Cardiac septum (tissue), 1 donor: ENCODE measurements at regions not wholly inside any gene's neighbourhood (a gene's known extent, or its start where the extent isn't known, plus 50 kb on each side); places are given as distances from the start of the nearest gene placed in this dataset.
"Not testable (repeated sequence)": the region's sequence is repeated elsewhere in the genome, so short reads cannot be mapped to it uniquely, and the experiment has no call there.

Experiments used
- DNase-seq: peaks from one replicate; pipeline ENCODE4 v3.0.0-alpha.2; 2020; ENCODE audit warnings: low spot score
- intact Hi-C: fragments of 100-400 bp; cut with DNase I; formaldehyde crosslinking; loops from one replicate; pipeline ENCODE4 v1.14.0; 2022
- donor health status: DM: no; HTN: no; CAD: no.

DNA sequence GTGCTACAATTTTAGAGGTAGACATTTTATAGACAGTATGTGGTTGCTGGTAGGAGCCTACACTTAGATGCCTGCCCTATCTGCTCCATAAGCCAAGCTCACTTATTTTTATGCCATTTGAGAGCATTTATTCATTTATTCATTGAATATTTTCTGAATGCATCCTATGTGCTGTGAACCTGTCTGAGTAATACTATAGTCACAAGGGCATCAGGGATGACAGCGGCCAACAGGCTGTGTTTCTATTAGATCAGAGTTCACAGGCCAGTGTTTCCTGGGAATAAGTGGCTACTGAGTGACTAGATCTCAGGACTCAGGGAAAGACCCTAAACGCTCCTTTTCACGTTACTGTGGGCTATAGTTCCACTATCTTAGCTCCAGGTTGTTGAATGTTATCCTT lies 235.2 kb upstream of the MSX2 start:
- intact Hi-C loops, result no loop called here
- no peak for DNase-seq

DNA sequence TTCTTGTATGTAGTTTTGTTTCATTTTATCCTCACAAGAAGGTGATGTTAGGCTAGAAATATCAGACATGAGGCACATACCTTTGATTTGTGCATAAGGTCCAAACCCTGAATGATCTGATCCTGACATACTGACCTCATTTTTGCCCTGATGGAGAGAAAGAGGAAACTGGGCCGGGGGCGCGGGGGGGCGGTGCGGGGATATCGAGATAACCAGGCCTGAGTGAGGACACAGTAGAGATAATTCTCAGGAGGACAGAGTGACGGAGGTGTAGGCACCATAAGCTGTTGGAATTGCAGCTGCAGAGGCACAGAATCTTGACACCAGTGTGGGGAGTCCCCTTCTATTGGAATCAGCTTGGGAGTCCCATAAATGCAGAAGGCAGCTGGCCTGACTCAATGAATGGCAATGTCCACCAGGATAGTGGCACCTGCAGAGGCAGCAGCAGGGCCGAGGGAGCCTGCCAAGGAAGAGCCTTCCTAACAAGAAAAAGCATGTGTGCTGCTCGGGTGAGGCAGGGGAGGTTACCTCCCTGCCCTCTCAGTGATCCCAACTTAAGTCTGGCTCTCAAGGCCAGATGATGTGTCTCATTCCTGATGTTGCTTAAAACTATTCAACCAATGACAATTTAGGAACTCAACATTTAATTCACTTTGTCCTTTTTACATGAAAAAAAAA lies 234.3 kb upstream of the MSX2 start:
- no peak for DNase-seq
- intact Hi-C loops, result no loop called here

DNA sequence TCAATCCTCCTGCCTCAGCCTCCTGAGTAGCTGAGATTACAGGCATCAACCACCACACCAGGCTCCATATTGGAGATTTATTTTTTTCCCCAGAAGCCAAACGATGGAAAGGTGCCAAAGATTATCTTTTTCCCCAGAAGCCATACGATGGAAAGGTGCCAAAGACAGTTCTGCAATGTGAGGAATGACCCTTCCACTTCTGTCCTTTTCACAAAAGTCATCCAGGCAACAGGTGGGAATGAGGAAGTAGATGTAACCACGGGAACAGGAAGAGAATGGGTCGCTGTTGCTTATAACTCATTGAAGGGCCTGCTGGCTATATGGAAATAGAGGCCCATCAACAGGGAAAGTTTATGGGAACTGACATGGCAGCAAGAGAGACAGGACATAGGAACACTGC lies 233.7 kb upstream of the MSX2 start:
- intact Hi-C loops, result no loop called here
- no peak for DNase-seq

DNA sequence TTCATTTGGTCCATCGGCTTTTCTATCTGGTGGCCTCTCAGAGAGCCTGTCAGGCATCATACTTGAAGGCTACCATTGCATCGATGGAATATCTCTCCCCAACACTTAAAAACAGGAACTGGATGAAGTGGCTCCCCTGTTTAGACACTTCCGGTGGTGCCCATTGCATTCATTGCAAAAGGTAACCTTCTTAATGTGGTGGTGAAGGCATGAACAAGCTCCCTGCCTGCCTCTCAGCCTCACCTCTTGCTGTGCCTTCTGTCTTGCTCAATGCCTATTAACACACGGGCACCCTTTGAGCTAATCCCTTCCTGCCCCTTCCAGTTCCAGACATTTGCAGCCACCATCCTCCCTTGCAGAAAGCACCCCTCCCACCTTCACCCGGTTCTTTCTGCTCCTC lies 233.1 kb upstream of the MSX2 start:
- no peak for DNase-seq
- intact Hi-C loops, result no loop called here

DNA sequence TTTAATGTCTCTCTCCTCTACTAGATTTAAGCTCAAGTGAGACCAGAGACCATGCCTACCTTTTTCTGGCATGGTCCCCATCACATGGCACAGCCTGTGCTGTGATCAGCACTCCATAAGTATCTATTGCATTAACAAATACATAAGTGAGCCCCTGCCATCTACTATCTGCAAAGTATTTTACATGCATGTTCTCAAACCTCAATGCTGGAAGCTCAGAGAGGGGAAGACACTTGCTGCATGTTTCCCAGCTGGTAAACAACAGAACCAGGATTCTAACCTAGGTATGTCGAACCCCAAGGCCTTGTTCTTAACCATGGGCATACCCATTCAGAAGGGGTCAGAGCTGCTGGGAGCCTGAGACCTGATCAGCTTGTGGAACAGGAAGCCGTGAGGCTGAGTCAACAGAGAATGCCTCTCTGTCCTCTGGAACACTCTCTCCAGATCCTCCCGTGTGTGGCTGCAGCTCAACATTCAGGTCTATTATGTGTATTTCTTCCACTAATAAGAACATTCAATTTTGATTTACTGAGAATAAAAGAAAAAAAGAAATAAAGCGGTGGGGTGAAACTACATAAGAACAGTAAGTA lies 232.5 kb upstream of the MSX2 start:
- no peak for DNase-seq
- intact Hi-C loops, result no loop called here

DNA sequence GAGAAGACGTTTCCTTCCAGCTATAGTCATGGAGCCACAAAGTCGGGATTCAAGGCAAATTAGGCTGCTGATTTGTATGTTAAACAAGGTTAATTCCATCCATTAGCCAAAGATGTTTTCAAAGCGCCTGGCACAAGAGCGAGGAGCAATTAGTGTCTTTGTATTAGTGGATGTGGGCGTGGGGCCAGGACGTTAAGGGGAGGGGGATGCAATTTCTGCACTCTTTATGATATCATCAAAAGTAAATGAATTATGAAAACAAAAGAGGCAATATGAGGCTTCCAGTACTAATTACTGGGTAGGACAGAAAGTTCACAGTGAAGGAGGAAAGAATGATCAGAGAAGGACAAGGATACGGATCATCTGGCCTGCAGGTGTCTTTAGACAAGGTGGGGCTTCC lies 230.9 kb upstream of the MSX2 start:
- intact Hi-C loops, result no loop called here

DNA sequence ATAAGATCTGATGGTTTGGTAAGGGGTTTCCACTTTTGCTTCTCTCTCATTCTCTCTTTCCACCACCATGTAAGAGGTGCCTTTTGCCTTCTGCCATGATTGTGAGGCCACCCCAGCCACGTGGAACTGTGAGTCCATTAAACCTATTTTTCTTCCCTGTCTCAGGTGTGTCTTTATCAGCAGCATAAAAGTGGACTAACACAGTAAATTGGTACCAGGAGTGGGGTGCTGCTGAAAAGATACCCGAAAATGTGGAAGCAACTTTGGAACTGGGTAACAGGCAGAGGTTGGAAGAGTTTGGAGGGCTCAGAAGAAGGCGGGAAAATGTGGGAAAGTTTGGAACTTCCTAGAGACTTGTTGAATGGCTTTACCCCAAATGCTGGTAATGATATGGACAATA lies 226.4 kb upstream of the MSX2 start:
- intact Hi-C loops, result not testable (repeated sequence)

More for the DNA sequence above, 230.9 kb upstream of the MSX2 start:
- no peak for DNase-seq

DNA sequence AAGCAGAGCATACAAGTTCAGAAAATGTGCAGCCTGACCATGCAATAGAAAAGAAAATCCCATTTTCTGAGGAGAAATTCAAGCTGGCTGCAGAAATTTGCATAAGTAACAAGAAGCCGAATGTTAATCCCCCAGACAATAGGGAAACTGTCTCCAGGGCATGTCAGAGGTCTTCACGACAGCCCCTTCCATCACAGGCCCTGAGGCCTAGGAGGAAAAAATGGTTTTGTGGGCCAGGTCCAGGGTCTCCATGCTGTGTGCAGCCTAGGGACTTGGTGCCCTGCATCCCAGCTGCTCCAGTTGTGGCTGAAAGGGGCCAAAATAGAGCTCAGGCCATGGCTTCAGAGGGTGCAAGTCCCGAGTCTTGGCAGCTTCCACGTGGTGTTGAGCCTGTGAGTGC lies 225.8 kb upstream of the MSX2 start:
- intact Hi-C loops, DNase-seq: not testable (repeated sequence)

More for the DNA sequence above, 226.4 kb upstream of the MSX2 start:
- not testable (repeated sequence) for DNase-seq

DNA sequence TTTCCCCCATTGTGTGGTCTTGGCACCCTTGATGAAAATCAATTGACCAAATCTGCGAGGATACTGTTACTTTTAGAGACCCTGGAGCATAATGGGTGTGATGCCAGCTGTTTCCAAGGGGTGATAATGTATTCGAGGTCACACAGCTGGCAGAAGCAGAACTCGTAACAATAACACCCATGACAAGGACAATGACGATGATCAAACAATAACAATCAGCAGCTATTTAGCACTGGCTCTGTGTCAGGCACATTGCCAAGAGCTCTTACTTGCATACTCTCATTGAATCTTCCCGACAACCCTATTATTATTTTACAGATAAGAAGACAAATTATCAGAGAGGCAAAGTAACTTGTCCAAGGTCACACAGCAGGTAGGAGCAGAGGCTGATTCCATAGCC lies 223.7 kb upstream of the MSX2 start:
- intact Hi-C loops, result no loop called here
- DNase-seq, result no peak

DNA sequence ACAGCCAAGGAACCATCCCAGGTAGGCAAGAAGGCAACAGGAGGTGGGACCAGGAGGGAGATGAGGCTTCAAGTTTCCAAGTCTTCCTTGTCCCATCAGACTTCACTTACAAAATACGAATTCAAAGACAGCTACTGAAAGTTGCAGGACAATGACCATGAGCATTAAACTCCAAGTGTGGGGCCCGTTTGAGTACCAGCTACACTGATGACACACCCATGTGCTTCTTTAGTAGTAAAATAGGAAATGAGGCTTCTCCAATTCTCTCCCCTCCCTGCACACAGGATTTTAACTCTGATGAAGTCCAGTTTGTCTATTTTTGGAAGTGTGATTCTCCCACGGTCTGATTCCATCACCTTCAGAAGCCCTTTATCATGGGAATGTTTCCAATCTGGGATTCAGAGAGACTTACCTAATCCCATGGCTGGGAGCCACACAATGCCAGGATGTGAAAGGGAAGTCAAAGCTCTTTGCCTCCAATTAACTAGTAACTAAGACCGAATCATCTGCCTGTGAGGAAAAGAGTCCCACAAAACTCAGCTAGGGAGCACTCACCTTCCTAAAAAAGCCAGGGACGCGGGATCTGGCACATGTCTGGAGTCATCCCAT lies 222.8 kb upstream of the MSX2 start:
- intact Hi-C loops, result no loop called here
- DNase-seq, result no peak

DNA sequence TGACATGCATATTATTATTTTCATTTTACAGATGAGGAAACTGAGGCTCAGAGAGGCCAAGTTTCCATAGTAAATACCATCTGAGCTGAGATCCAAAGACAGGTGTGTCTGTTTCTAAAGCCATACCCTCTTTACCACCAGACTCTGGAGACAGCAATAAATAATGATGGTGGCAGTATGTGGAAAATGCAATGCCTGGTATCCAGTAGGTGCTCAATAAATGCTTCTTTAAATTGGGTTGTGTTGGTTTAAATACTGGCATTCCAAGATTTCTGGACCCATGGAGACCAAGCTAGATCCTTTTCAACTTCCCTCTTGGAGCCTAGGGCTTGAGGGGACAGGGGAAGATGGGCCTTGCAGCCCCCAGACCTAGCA lies 221.3 kb upstream of the MSX2 start:
- DNase-seq, result no peak
- intact Hi-C loops, result no loop called here

DNA sequence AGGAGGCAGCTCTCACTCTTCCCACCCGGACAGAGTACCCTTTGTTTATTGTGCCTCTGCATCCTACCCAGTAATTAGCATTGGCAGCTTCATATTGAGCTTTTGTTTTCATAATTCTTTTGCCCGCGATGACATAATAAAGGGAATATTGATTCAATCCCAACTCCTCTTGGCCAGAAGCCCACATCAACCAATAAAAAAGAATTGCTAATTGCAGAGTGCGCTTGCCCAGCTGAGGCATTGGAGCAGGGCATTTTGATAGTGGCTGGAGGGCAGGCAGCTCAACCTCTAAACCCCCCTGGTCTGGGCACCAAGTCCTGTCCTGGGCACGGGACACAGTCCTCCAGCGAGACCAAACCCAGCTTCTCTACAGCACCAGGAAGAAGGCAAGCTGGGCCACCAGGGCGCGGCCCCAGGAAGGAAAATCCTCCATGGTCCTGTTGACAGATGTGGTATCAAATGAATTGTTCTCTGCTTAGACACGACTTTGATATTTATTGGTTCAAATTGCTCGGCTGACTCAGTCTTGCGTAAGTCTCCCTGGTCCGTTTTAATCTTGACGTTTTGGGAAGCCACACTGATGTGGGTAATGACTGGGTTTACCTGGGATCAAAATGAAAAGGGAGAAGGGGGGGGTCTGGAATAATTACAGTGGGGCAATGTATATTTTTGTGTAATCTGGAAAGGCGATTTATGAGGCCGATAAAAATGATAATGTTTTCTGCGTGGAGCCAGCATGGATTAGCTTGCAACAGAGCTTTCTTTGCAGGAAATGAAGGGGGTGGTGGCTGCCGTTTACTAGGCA lies 220.7 kb upstream of the MSX2 start:
- no peak for DNase-seq
- intact Hi-C loops, result no loop called here

DNA sequence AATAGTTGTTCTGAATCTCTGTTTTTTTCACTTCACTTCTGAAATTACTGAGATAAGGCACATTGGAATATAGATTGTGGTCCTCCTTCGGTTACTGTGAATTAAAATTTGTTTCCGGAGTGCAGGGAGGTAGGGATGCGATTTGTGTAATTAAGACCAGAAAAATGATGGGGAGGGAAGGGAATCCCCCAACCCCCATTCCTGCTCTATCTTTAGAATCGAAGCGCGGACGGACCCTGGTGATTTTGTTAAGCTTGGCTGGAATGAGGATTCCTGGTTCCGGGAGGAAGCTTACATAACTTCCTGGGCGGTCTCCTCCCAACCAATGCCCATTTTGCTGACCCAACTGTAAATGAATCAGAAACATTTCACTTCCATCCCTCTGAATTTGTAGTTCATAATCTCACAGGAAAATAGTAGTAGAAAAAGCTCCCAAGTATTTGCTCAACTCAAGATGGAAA lies 220.1 kb upstream of the MSX2 start:
- DNase-seq, result no peak
- intact Hi-C loops, result no loop called here

DNA sequence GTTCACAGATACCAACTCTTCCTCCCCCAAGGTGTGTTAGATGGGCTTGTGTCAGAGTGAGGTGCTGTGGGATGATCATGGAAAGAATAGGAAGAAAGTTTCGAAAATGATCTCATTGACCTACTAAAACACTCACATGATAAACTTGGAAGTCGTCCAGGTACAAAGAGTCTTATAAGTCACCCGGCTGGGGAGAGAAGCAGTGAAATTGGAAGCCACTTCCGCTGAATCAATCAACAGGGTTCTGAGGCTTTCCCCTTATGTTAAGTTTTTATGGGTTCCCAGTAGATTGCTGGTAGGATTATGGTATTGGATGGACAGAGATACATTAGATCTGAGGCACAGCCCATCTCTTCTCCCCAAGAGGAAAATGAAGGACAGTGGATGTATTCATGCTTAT lies 218.8 kb upstream of the MSX2 start:
- no peak for DNase-seq

DNA sequence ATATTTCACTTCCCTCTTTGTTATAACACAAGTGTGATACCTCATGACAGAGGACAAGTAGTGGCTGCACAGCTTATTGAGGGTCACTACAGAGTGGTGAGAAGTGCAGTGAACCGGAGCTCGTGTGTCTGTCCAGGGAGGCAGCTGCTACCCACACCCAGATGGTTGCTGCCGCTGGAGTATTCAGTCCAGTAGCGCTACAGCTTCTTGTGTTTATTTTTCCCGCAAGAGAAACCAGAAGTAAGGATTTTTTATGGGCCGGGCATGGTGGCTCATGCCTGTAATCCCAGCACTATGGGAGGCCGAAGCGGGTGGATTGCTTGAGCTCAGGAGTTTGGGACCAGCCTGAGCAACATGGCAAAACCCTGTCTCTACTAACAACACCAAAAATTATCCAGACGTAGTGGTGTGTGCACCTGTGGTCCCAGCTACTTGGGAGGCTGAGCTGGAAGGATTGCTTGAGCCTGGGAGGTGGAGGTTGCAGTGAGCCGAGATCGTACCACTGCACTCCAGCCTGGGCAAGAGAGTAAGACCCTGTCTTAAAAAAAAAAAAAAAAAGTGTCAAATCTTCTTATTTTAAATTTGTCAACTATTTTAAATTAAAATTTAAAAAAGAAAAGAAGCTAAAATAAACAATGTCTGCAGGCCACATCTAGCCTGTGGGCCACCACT lies 213.5 kb upstream of the MSX2 start:
- intact Hi-C loops, result not testable (repeated sequence)

More for the DNA sequence above, 218.8 kb upstream of the MSX2 start:
- intact Hi-C loops, result no loop called here

DNA sequence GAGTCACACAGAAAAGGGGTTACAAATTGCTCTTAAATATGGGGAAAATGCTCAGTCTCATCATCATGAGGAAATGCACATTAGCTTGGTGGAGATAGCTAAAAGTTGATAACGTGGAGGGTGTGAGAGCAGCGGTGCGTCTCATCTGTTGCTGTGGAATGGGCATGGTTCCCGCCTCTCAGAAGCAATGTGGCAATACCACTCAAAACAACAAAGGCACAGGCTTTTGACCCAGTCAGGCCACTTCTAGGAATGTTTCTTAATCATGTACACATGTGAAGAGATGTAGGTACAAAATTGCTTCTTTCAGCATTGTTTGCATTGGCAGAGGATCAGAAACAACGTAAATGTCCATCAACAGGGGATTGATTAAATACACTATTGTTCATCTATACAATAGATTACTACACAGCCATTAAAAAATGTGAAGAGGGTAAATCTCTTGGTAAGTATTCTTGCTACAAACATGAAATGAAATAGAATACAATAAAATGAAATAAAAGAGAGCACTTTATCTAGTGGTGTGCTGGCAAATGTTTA lies 212.6 kb upstream of the MSX2 start:
- intact Hi-C loops, result no loop called here
- no peak for DNase-seq

More for the DNA sequence above, 213.5 kb upstream of the MSX2 start:
- not testable (repeated sequence) for DNase-seq

DNA sequence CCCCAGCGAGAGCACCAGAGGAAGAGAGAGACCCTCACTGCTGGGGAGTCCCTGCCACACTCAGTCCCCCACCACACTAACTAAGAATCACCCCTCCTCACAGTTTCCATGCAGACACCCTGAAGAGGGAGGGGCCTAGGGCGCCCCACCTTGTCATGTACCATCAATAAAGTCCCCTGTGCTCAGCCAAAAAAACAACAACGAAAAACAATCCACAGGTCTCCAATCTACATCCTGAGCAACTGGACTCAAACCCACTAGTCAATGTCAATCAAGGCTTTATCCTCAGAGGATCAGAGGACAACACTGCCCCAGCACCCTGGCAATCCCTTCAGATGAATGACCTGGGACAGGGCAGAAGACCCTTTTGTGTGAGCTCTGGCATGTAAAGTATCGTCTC lies 210.1 kb upstream of the MSX2 start:
- intact Hi-C loops, result no loop called here
- DNase-seq, result no peak

DNA sequence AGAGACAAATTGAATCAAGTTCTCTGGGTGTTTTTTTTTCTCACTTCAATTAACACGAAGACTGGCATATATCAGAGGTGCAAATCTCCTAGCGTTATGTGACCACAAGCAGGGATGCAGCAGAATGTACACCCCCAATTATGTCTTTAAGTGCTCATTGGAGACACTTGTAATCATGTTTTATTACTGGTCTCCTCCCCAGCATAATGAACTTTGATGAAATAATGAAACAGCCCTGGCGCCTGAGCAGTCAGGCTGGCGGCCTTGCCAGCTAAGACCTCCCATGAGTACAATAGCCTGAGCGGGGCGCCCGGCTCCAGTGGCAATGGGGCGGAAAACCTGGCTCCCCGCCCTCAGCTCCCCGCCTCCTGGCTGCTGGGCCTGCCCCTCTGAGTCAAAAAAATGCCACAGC lies 209.4 kb upstream of the MSX2 start:
- intact Hi-C loops, result no loop called here
- no peak for DNase-seq

DNA sequence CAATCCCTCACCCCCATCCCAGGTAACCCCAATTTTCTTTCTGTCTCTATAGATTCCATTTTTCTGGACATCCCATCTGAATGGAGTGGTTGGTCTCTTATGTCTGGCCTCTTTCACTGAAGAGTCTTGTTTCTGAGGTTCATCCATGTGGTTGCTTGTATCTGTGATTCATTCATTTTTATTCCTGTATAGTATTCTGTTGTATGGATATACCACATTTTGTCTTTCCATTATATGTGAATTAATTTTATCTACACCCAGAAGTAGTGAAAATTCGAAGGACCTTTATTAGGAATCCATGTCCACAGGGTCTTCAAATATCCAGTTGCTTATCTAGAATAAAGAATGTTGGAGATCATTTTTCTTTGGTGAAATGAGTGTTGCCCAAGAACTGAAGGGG lies 207.6 kb upstream of the MSX2 start:
- no peak for DNase-seq
- intact Hi-C loops, result no loop called here

DNA sequence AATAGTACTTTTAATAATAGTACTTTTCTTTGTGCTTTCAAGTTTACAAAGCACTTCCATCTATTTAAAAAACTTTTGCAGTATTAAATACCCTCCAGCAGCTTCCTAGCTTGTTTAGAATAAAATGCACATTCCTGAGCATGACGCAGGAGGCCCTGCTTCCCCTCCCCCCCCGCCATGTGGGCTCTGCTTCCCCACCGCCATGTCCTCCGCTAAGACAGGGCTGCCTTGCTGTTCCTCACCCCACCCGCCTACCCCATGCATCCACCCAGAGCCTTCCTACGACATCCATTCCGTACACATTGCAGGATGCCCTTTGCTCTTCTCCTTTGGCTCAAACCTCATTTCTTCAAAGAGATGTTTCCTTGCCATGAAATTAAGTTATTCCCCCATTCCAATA lies 205.9 kb upstream of the MSX2 start:
- DNase-seq, result no peak
- intact Hi-C loops, result no loop called here
